ENCODE measurements at regions not wholly inside any gene's neighbourhood (a gene's known extent, or its start where the extent isn't known, plus 50 kb on each side); places are given as distances from the start of the nearest gene placed in this dataset.

DNA sequence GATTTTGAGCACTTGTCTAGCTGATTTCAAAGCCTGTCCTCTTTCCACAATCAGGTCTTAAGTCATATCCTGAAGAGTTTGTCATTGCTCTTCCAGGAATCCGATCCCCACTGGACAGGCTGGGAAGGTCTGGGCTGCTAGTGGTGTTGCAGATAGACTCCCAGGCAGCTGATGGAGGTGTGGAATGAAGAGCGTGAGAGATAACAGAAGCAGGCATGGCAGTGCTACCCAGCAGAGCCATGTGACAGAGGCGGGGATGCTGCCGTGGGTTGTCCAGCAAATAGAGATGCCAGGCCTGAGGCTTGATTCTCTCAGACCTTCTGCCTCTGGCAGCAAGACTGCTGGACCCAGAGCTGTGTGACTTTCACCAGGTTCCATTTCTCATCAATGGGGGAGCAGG lies 116.5 kb upstream of the EEPD1 start:
- no peaks in the 10 kb centered on the region for H3F3A ChIP-seq (ENCODE audit: insufficient read depth)
- no peak overlapping the region for H3K9ac ChIP-seq (ENCODE audit: low read length)
- no peak overlapping the region for H3K4me3 ChIP-seq (ENCODE audit: insufficient read depth, low read length, poor library complexity, severe bottlenecking)
- H3K79me2 ChIP-seq (ENCODE audit: insufficient read depth, low read length): no peaks in the 10 kb centered on the region
- no peaks in the 10 kb centered on the region for H3K27me3 ChIP-seq (ENCODE audit: low read length)
- no peaks in the 10 kb centered on the region for H4K20me1 ChIP-seq (ENCODE audit: low read depth, low read length)
- no peaks in the 10 kb centered on the region for H3K9me3 ChIP-seq (ENCODE audit: insufficient read depth, low read length)
- TF ChIP-seq CTCF (IDR thresholded peaks at IDR 0.05; ENCODE audit: insufficient read depth, low read length, poor library complexity, severe bottlenecking): no peak
- TF ChIP-seq EZH2phosphoT487 (conservative IDR thresholded peaks at IDR 0.05; ENCODE audit: low read length): no peak
- H3K4me2 ChIP-seq (ENCODE audit: low read depth, low read length, poor library complexity, severe bottlenecking): no peak overlapping the region
- no peaks in the 10 kb centered on the region for H3K36me3 ChIP-seq (ENCODE audit: low read length)
- no peaks in the 10 kb centered on the region for H3K9me2 ChIP-seq (replicated peaks; ENCODE audit: insufficient read depth, low read length)
- H2AFZ ChIP-seq (ENCODE audit: low read depth, low read length, severe bottlenecking): no peak overlapping the region
- no peak overlapping the region for H3K27ac ChIP-seq (ENCODE audit: low read depth, low read length)

GRCh38 chr7:36037121-36037662 lies 115.9 kb upstream of the EEPD1 start:
- Histone ChIP-seq H3K9me3 (ENCODE audit: insufficient read depth, low read length) (no peaks in the 10 kb centered on the region), H3K36me3 (ENCODE audit: low read length) (no peaks in the 10 kb centered on the region), H3K27ac (ENCODE audit: low read depth, low read length) (no peak overlapping the region), H4K20me1 (ENCODE audit: low read depth, low read length) (no peaks in the 10 kb centered on the region), H3K9me2 (replicated peaks; ENCODE audit: insufficient read depth, low read length) (no peaks in the 10 kb centered on the region), H3K9ac (ENCODE audit: low read length) (no peak overlapping the region), H3K4me2 (ENCODE audit: low read depth, low read length, poor library complexity, severe bottlenecking) (no peak overlapping the region), H3K27me3 (ENCODE audit: low read length) (no peaks in the 10 kb centered on the region), H3F3A (ENCODE audit: insufficient read depth) (no peaks in the 10 kb centered on the region), H3K4me3 (ENCODE audit: insufficient read depth, low read length, poor library complexity, severe bottlenecking) (no peak overlapping the region), H3K79me2 (ENCODE audit: insufficient read depth, low read length) (no peaks in the 10 kb centered on the region), H2AFZ (ENCODE audit: low read depth, low read length, severe bottlenecking) (no peak overlapping the region)
- TF ChIP-seq EZH2phosphoT487 (conservative IDR thresholded peaks at IDR 0.05; ENCODE audit: low read length) (no peak), CTCF (IDR thresholded peaks at IDR 0.05; ENCODE audit: insufficient read depth, low read length, poor library complexity, severe bottlenecking) (no peak)

DNA sequence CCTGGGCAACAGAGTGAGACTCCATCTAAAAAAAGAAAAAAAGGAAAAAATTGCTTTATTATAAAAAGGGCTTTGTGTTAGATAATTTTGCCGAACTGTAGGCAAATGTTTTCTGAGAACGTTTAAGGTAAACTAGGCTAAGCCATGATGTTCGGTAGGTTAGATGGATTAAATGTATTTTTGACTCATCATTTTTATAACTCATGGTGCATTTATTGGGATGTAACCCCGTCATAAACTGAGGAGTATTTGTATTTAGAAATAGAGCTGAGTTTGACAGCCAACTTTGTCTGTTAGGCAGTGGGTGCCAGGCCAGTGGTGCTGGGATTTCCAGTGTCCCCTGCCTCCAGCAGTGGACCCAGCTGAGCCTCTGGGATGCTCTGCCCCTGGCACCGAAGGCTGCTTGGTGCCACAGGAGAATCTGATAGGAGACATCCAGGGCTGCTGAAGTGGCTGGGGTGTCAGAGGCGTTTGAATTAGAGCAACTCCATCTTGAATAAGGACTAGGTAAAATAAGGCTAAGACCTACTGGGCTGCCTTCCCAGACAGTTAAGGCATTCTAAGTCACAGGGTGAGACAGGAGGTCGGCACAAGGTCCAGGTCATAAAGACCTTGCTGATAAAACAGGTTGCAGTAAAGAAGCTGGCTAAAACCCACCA lies 114.9 kb upstream of the EEPD1 start:
- Histone ChIP-seq H3K4me2 (ENCODE audit: low read depth, low read length, poor library complexity, severe bottlenecking) (no peak overlapping the region), H2AFZ (ENCODE audit: low read depth, low read length, severe bottlenecking) (no peak overlapping the region), H3K9me2 (replicated peaks; ENCODE audit: insufficient read depth, low read length) (no peaks in the 10 kb centered on the region), H3K9me3 (ENCODE audit: insufficient read depth, low read length) (no peaks in the 10 kb centered on the region), H3K27me3 (ENCODE audit: low read length) (no peaks in the 10 kb centered on the region), H3F3A (ENCODE audit: insufficient read depth) (no peaks in the 10 kb centered on the region), H3K4me3 (ENCODE audit: insufficient read depth, low read length, poor library complexity, severe bottlenecking) (no peak overlapping the region), H3K79me2 (ENCODE audit: insufficient read depth, low read length) (no peaks in the 10 kb centered on the region), H4K20me1 (ENCODE audit: low read depth, low read length) (no peaks in the 10 kb centered on the region), H3K36me3 (ENCODE audit: low read length) (no peaks in the 10 kb centered on the region), H3K9ac (ENCODE audit: low read length) (no peak overlapping the region), H3K27ac (ENCODE audit: low read depth, low read length) (no peak overlapping the region)
- TF ChIP-seq CTCF (IDR thresholded peaks at IDR 0.05; ENCODE audit: insufficient read depth, low read length, poor library complexity, severe bottlenecking) (no peak), EZH2phosphoT487 (conservative IDR thresholded peaks at IDR 0.05; ENCODE audit: low read length) (no peak)

Data from SU-DHL-6 (cell line).